HepG2 (cell line): ENCODE measurements at regions not wholly inside any gene's neighbourhood (a gene's known extent, or its start where the extent isn't known, plus 50 kb on each side); places are given as distances from the start of the nearest gene placed in this dataset.

Source experiments
- ATAC-seq: fragments of 200-7000 bp; cut with Tn5 transposase; 3 replicates; pipeline ENCODE4 v1.9.1; 2020; ENCODE audit warnings: mild to moderate bottlenecking, moderate library complexity
- BruUV-seq: library from RNA; stranded (reverse); fragments of 400-500 nt; replicated peaks from 2 replicates; lab custom pipeline; 2021; lab: Mats Ljungman, UMichigan
- CTCF ChIA-PET: fragments of 300-600 bp; formaldehyde crosslinking; extraction: SDS; loops from one replicate; lab custom pipeline; 2021; ENCODE audit warnings: low total read pairs, inconsistent platforms, low intra/inter-chr PET ratio; lab: Yijun Ruan, JAX
- POLR2A ChIA-PET: fragments of 350-600 bp; sonication (Branson Sonifier 250); formaldehyde crosslinking; loops from one replicate; lab custom pipeline; 2020; ENCODE audit warnings: antibody characterized with exemption, inconsistent platforms; lab: Yijun Ruan, JAX
- DNase-seq: peaks from one replicate; pipeline ENCODE4 v3.0.0-alpha.2; 2015; ENCODE audit warnings: low spot score
- FAIRE-seq: peaks from 3 replicates; lab custom pipeline; 2011; peaks lifted over from hg19 to GRCh38; lab: Jason Lieb, UNC
- H2AFZ ChIP-seq: one replicate; pipeline ENCODE4 v1.6.1; 2011; ENCODE audit warnings: low read length, inconsistent platforms
- H3K27ac ChIP-seq: fragments of 300-600 bp; 3 replicates; pipeline ENCODE4 v1.8.0; 2011; ENCODE audit warnings: mixed run types, mild to moderate bottlenecking, mixed read lengths, low read length, inconsistent platforms; ENCODE audit not compliant: insufficient read depth; ENCODE audit errors: extremely low read length
- H3K27me3 ChIP-seq, 2 experiments: fragments of 200-600 bp in 1 of 2; 2 replicates in 1 of 2; 3 replicates in 1 of 2; pipeline versions ENCODE4 v1.6.0 to v1.8.0; 2011; ENCODE audit warnings: low read length in 2 of 2, mild to moderate bottlenecking in 2 of 2, moderate library complexity in 2 of 2, inconsistent platforms in 1 of 2; ENCODE audit not compliant: insufficient read depth in 2 of 2, control insufficient read depth in 1 of 2
- H3K36me3 ChIP-seq, 2 experiments: fragments of 200-600 bp in 1 of 2; replicated peaks in 1 of 2; 2 replicates in 1 of 2; 3 replicates in 1 of 2; pipeline versions ENCODE4 v1.5.1 to v1.8.0; 2011; ENCODE audit warnings: low read length in 2 of 2, inconsistent platforms in 1 of 2; ENCODE audit not compliant: insufficient read depth in 2 of 2, control insufficient read depth in 1 of 2
- H3K4me1 ChIP-seq: 2 replicates; pipeline ENCODE4 v1.5.1; 2012; ENCODE audit warnings: low read length, inconsistent platforms; ENCODE audit not compliant: insufficient read depth
- H3K4me2 ChIP-seq: 2 replicates; pipeline ENCODE4 v1.6.0; 2011; ENCODE audit warnings: low read depth, low read length, inconsistent platforms
- H3K4me3 ChIP-seq, 3 experiments: fragments of 200-600 bp in 1 of 3; sonication (generic), shearing (Covaris generic) in 1 of 3; replicated peaks in 1 of 3; 2 replicates each; pipeline ENCODE4 v1.5.1; 2011 to 2016; ENCODE audit warnings: low read length in 3 of 3, inconsistent platforms in 2 of 3, low read depth in 2 of 3, mild to moderate bottlenecking in 2 of 3, control low read depth in 1 of 3, mixed read lengths in 1 of 3; ENCODE audit not compliant: insufficient read depth in 1 of 3
- H3K79me2 ChIP-seq: one replicate; pipeline ENCODE4 v1.6.1; 2011; ENCODE audit warnings: low read length, inconsistent platforms; ENCODE audit not compliant: insufficient read depth
- H3K9ac ChIP-seq: 2 replicates; pipeline ENCODE4 v1.6.0; 2011; ENCODE audit warnings: mild to moderate bottlenecking, low read depth, low read length, inconsistent platforms; ENCODE audit not compliant: insufficient read depth
- H3K9me3 ChIP-seq: 2 replicates; pipeline ENCODE4 v1.5.1; 2012; ENCODE audit warnings: mild to moderate bottlenecking, low read length
- H4K20me1 ChIP-seq: 2 replicates; pipeline ENCODE4 v1.6.0; 2011; ENCODE audit warnings: inconsistent platforms, mild to moderate bottlenecking, low read length, moderate library complexity; ENCODE audit not compliant: insufficient read depth
- MBD4 ChIP-seq: IDR thresholded peaks from 2 replicates; pipeline ENCODE4 v1.6.1; 2012; ENCODE audit warnings: low read length, inconsistent platforms, borderline replicate concordance
- MEF2D ChIP-seq: sonication (generic); formaldehyde crosslinking; IDR thresholded peaks from 2 replicates; pipeline ENCODE4 v1.5.1; 2020; ENCODE audit warnings: mild to moderate bottlenecking, missing genetic modification reagents
- MIER3 ChIP-seq: IDR thresholded peaks from 2 replicates; pipeline ENCODE4 v1.6.1; 2016; ENCODE audit warnings: missing compliant biosample characterization, borderline replicate concordance
- NFYC ChIP-seq: IDR thresholded peaks from 2 replicates; pipeline ENCODE4 v1.6.1; 2016; ENCODE audit warnings: missing genetic modification reagents, missing compliant biosample characterization
- PLRG1 ChIP-seq: fragments of 450-650 bp; conservative IDR thresholded peaks from 2 replicates; pipeline ENCODE4 v1.6.1; 2016
- RBM39 ChIP-seq: fragments of 200-400 bp; formaldehyde crosslinking; IDR thresholded peaks from one replicate; pipeline ENCODE4 v1.6.1; 2018; ENCODE audit warnings: antibody characterized with exemption, mild to moderate bottlenecking, low read depth, low read length; ENCODE audit not compliant: poor library complexity, severe bottlenecking
- SOX5 ChIP-seq: IDR thresholded peaks from 2 replicates; pipeline ENCODE4 v1.6.1; 2016; ENCODE audit warnings: borderline replicate concordance
- TCF12 ChIP-seq, 2 experiments: fragments of 450-650 bp in 1 of 2; sonication (generic) in 1 of 2; formaldehyde crosslinking in 1 of 2; IDR thresholded peaks; 2 replicates each; pipeline versions ENCODE4 v1.6.1 to v1.8.0; 2017 to 2022; ENCODE audit warnings: antibody characterized with exemption in 1 of 2, mild to moderate bottlenecking in 1 of 2, missing genetic modification reagents in 1 of 2, moderate library complexity in 1 of 2
- THYN1 ChIP-seq: sonication (generic); formaldehyde crosslinking; IDR thresholded peaks from 2 replicates; pipeline ENCODE4 v1.8.1; 2023; ENCODE audit warnings: low read depth, mild to moderate bottlenecking, moderate library complexity, missing genetic modification reagents, borderline replicate concordance
- ZBTB20 ChIP-seq: sonication (generic); formaldehyde crosslinking; IDR thresholded peaks from 2 replicates; pipeline ENCODE4 v1.8.1; 2023; ENCODE audit warnings: missing genetic modification reagents, low read depth, mild to moderate bottlenecking, borderline replicate concordance
- ZNF251 ChIP-seq: sonication (generic); formaldehyde crosslinking; IDR thresholded peaks from 2 replicates; pipeline ENCODE4 v1.9.0; 2021; ENCODE audit warnings: mild to moderate bottlenecking, missing genetic modification reagents
- WGBS: methylation state at CpG from one replicate; pipeline ENCODE4 v1.1.6; 2017; ENCODE audit warnings: low lambda C conversion rate; 5-methylcytosine and 5-hydroxymethylcytosine counted together
- in situ Hi-C: cut with HindIII; loops from 2 replicates; pipeline ENCODE4 v1.10.0; 2017; ENCODE audit warnings: low pct_unique_long_range_greater_than_20kb; ENCODE audit not compliant: extremely low pct_ligation_motif_present
- intact Hi-C: fragments of 100-400 bp; cut with micrococcal nuclease; formaldehyde crosslinking; loops from one replicate; pipeline ENCODE4 v1.10.0; 2022; ENCODE audit not compliant: unreplicated experiment
- TF ChIP-seq, protein P1 (sequence below): sonication (generic); formaldehyde crosslinking; conservative IDR thresholded peaks from 2 replicates; pipeline ENCODE4 v1.8.0; 2022; ENCODE audit warnings: low read depth, missing genetic modification reagents
- TF ChIP-seq, protein P2 (sequence below), 2 experiments: fragments of 450-650 bp in 1 of 2; sonication (generic) in 1 of 2; formaldehyde crosslinking; IDR thresholded peaks; 2 replicates each; pipeline versions ENCODE4 v1.5.0 to v1.8.0; 2020 to 2022; ENCODE audit warnings: mild to moderate bottlenecking in 1 of 2, missing genetic modification reagents in 1 of 2
- TF ChIP-seq, protein P3 (sequence below): sonication (generic); formaldehyde crosslinking; IDR thresholded peaks from 2 replicates; pipeline ENCODE4 v1.8.0; 2022; ENCODE audit warnings: low read depth, missing genetic modification reagents
- TF ChIP-seq, protein P4 (sequence below): sonication (generic); formaldehyde crosslinking; conservative IDR thresholded peaks from 2 replicates; pipeline ENCODE4 v1.4.0; 2020; ENCODE audit warnings: mild to moderate bottlenecking, missing genetic modification reagents, moderate library complexity

DNA sequence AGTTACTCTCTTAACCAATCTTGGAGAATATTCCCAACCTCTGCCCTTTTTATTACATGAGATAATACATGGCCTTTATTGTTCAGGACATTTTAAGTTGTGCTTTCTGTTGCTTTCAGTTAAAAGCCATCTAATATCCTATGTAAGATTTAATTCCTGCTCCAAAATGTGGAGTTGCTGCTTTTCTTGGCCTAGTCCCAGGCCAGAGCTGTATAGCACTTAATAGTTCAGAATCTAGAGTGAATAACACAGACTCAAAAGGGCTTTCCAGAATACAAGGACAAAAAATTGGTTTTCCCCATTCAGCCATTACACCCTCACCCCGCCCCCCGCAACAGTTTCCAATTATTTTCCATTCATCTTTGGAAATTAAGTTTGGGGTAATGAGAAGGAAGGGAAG is 144.3 kb upstream of the SMAD1 start:
- Histone ChIP-seq H3K4me1 (peaks cover 10% of the 10 kb centered on the region; the same call in 1 of the 2 replicates), H3K9me3 (no peaks in the 10 kb centered on the region), H3K27me3 (no peaks in the 10 kb centered on the region; a peak in 1 of 5 replicates), H3K79me2 (no peaks in the 10 kb centered on the region), H3K36me3 (no peaks in the 10 kb centered on the region), H3K27ac (no peak overlapping the region), H3K4me3 (no peak overlapping the region), H4K20me1 (no peaks in the 10 kb centered on the region), H3K9ac (no peak overlapping the region), H3K4me2 (no peak overlapping the region), H2AFZ (no peak overlapping the region)
- no TSS peak for BruUV-seq
- no peak for FAIRE-seq
- 18% methylated on average over 2 of the region's 2 CpGs for WGBS
- in situ Hi-C loops (no loop called here), intact Hi-C loops (no loop called here)
- no peak for DNase-seq
- ATAC-seq, result no peak
- POLR2A ChIA-PET, result no interaction called here
- TF ChIP-seq ZBTB20 (CRISPR knock-in tag) (no peak), MEF2D (no peak), THYN1 (CRISPR knock-in tag) (no peak), MIER3 (CRISPR knock-in tag) (no peak), SOX5 (CRISPR knock-in tag) (no peak), PLRG1 (no peak), RBM39 (no peak), MBD4 (no peak), ZNF251 (CRISPR knock-in tag) (no peak), TCF12 (IDR thresholded peaks at IDR 0.05) (no peak), TCF12 (CRISPR knock-in tag; IDR thresholded peaks at IDR 0.05) (no peak), NFYC (CRISPR knock-in tag) (no peak)
- TF ChIP-seq, protein P1, sequence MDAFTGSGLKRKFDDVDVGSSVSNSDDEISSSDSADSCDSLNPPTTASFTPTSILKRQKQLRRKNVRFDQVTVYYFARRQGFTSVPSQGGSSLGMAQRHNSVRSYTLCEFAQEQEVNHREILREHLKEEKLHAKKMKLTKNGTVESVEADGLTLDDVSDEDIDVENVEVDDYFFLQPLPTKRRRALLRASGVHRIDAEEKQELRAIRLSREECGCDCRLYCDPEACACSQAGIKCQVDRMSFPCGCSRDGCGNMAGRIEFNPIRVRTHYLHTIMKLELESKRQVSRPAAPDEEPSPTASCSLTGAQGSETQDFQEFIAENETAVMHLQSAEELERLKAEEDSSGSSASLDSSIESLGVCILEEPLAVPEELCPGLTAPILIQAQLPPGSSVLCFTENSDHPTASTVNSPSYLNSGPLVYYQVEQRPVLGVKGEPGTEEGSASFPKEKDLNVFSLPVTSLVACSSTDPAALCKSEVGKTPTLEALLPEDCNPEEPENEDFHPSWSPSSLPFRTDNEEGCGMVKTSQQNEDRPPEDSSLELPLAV, result no peak
- TF ChIP-seq, protein P2, sequence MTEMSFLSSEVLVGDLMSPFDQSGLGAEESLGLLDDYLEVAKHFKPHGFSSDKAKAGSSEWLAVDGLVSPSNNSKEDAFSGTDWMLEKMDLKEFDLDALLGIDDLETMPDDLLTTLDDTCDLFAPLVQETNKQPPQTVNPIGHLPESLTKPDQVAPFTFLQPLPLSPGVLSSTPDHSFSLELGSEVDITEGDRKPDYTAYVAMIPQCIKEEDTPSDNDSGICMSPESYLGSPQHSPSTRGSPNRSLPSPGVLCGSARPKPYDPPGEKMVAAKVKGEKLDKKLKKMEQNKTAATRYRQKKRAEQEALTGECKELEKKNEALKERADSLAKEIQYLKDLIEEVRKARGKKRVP (CRISPR knock-in tag; IDR thresholded peaks at IDR 0.05), result no peak
- TF ChIP-seq, protein P3, sequence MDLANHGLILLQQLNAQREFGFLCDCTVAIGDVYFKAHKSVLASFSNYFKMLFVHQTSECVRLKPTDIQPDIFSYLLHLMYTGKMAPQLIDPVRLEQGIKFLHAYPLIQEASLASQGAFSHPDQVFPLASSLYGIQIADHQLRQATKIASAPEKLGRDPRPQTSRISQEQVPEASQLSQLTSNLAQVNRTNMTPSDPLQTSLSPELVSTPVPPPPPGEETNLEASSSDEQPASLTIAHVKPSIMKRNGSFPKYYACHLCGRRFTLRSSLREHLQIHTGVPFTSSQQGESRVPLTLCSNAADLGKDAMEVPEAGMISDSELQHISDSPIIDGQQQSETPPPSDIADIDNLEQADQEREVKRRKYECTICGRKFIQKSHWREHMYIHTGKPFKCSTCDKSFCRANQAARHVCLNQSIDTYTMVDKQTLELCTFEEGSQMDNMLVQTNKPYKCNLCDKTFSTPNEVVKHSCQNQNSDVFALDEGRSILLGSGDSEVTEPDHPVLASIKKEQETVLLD, result no peak
- TF ChIP-seq, protein P4, sequence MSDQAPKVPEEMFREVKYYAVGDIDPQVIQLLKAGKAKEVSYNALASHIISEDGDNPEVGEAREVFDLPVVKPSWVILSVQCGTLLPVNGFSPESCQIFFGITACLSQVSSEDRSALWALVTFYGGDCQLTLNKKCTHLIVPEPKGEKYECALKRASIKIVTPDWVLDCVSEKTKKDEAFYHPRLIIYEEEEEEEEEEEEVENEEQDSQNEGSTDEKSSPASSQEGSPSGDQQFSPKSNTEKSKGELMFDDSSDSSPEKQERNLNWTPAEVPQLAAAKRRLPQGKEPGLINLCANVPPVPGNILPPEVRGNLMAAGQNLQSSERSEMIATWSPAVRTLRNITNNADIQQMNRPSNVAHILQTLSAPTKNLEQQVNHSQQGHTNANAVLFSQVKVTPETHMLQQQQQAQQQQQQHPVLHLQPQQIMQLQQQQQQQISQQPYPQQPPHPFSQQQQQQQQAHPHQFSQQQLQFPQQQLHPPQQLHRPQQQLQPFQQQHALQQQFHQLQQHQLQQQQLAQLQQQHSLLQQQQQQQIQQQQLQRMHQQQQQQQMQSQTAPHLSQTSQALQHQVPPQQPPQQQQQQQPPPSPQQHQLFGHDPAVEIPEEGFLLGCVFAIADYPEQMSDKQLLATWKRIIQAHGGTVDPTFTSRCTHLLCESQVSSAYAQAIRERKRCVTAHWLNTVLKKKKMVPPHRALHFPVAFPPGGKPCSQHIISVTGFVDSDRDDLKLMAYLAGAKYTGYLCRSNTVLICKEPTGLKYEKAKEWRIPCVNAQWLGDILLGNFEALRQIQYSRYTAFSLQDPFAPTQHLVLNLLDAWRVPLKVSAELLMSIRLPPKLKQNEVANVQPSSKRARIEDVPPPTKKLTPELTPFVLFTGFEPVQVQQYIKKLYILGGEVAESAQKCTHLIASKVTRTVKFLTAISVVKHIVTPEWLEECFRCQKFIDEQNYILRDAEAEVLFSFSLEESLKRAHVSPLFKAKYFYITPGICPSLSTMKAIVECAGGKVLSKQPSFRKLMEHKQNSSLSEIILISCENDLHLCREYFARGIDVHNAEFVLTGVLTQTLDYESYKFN (CRISPR knock-in tag), result no peak
- CTCF ChIA-PET, result no interaction called here
